G401 (cell line): ENCODE measurements at regions not wholly inside any gene's neighbourhood (a gene's known extent, or its start where the extent isn't known, plus 50 kb on each side); places are given as distances from the start of the nearest gene placed in this dataset.
"Not testable (repeated sequence)": the region's sequence is repeated elsewhere in the genome, so short reads cannot be mapped to it uniquely, and the experiment has no call there.

Experiments used
- DNase-seq: peaks from one replicate; pipeline ENCODE4 v3.0.0-alpha.2; 2015; ENCODE audit warnings: low spot score
- in situ Hi-C: cut with HindIII; loops from 2 replicates; pipeline ENCODE4 v1.10.0; 2016; ENCODE audit warnings: low sequenced_read_pairs, mixed read lengths

GRCh38 chr3:23698652-23699313 is 107.0 kb upstream of the UBE2E1 start:
- in situ Hi-C loops: no loop called here

GRCh38 chr3:23700616-23701015 is 105.1 kb upstream of the UBE2E1 start:
- in situ Hi-C loops: no loop called here
- no peak for DNase-seq

More at GRCh38 chr3:23698652-23699313, 107.0 kb upstream of the UBE2E1 start:
- DNase-seq: no peak

GRCh38 chr3:23701716-23702597 is 103.8 kb upstream of the UBE2E1 start:
- DNase-seq: no peak
- in situ Hi-C loops: no loop called here

GRCh38 chr3:23704298-23704697 is 101.5 kb upstream of the UBE2E1 start:
- no peak for DNase-seq
- in situ Hi-C loops: no loop called here

- DNase-seq: no peak
Observed at GRCh38 chr3:23706111-23706510, 99.6 kb upstream of the UBE2E1 start.

GRCh38 chr3:23709987-23710386 is 95.8 kb upstream of the UBE2E1 start:
- in situ Hi-C loops: no loop called here
- no peak for DNase-seq

More at GRCh38 chr3:23706111-23706510, 99.6 kb upstream of the UBE2E1 start:
- in situ Hi-C loops: no loop called here

GRCh38 chr3:23710555-23710954 is 95.2 kb upstream of the UBE2E1 start:
- DNase-seq: no peak
- in situ Hi-C loops: no loop called here

GRCh38 chr3:23711916-23712494 is 93.8 kb upstream of the UBE2E1 start:
- no peak for DNase-seq
- in situ Hi-C loops: no loop called here

- in situ Hi-C loops: no loop called here
- DNase-seq: peak; percentile 97
Observed at GRCh38 chr3:23712656-23713559, 92.8 kb upstream of the UBE2E1 start.

- no peak for DNase-seq
- in situ Hi-C loops: no loop called here
Observed at GRCh38 chr3:23713641-23714040, 92.1 kb upstream of the UBE2E1 start.

GRCh38 chr3:23720059-23720458 is 85.7 kb upstream of the UBE2E1 start:
- no peak for DNase-seq
- in situ Hi-C loops: no loop called here

- DNase-seq: no peak
- in situ Hi-C loops: no loop called here
Observed at GRCh38 chr3:23720885-23721284, 84.9 kb upstream of the UBE2E1 start.

- peak; percentile 64 for DNase-seq
- in situ Hi-C loops: no loop called here
Observed at GRCh38 chr3:23723141-23723540, 82.6 kb upstream of the UBE2E1 start.

GRCh38 chr3:23723930-23724329 is 81.8 kb upstream of the UBE2E1 start:
- in situ Hi-C loops: no loop called here
- DNase-seq: no peak

- DNase-seq: no peak
- in situ Hi-C loops: no loop called here
Observed at GRCh38 chr3:23726811-23727548, 78.8 kb upstream of the UBE2E1 start.

- no peak for DNase-seq
- in situ Hi-C loops: no loop called here
Observed at GRCh38 chr3:23728601-23729117, 77.1 kb upstream of the UBE2E1 start.

GRCh38 chr3:23729362-23729761 is 76.4 kb upstream of the UBE2E1 start:
- in situ Hi-C loops, DNase-seq: not testable (repeated sequence)

- DNase-seq: no peak
- in situ Hi-C loops: no loop called here
Observed at GRCh38 chr3:23734481-23734880, 71.3 kb upstream of the UBE2E1 start.
